ENCODE measurements at regions not wholly inside any gene's neighbourhood (a gene's known extent, or its start where the extent isn't known, plus 50 kb on each side); places are given as distances from the start of the nearest gene placed in this dataset.
"Not testable (repeated sequence)": the region's sequence is repeated elsewhere in the genome, so short reads cannot be mapped to it uniquely, and the experiment has no call there.

GRCh38 chr6:169378620-169379381 is 125.2 kb upstream of the THBS2 start:
- DNase-seq (ENCODE audit: low read depth), result no peak

- DNase-seq (ENCODE audit: low read depth), result no peak
Observed at GRCh38 chr6:169376458-169376857, 122.8 kb upstream of the THBS2 start.

GRCh38 chr6:169372589-169372988 is 118.9 kb upstream of the THBS2 start:
- DNase-seq (ENCODE audit: low read depth), result no peak

DNA sequence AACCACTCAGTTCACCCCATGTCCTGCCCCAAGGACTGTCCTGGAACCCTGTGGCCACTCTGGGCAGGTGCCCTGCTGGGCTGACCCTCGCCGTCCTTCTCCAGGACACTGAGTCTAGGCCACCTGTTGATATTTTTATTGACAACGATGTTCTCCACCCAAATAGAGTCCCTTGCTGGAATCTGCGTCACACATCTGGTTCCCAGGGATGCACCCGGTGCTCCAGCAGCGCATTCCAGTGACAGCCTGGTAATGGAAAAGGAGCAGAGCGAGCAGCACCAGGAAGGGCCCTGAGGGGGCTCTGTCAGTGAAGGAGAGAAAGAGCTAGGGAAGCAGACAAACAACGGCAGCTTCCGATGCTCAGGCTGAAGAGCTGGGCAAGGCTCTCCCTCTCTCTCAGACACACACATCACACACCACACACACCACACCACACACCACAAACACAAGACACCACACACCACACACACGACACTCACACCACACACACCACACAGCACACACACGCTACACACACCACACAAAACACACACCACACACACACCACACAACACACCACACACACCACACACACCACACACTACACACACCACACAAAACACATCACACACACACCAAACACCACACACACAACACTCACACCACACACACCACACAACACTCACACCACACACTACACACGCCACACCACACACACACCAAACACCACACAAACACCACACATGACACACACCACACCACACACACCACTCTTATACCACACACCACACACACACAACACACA is 117.9 kb upstream of the THBS2 start:
- DNase-seq (ENCODE audit: low read depth), result peak; percentile 60

DNA sequence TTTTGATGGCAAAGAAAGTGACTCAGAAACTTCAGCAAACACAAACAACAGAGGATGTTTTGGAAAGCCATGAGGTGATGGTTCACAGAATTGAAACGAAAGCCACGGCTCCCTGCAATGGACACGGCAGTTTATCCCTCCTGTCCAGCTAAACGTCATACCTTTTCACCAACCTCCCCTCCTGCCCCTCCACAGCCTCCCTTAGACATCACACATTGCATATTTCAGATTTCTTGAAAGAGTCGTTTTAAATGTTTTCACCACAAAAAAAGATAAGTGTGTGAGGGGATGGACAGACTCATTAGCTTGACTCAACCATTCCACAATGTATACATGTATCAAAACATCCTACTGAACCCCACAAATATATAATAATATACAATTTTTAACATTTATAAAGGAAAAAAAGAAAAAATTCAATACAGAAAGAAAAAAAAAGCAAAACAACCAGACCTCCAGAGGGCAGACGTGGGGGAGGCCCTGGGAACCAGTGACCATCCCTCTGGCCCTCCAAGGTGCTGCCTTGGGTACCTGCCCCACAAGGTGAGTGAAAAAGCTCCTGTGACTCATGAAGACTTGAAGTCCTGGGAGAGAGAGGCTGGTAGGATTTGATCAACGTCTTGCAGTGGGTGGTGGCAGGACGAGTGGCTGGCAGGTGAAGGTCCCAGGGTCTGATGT is 117.2 kb upstream of the THBS2 start:
- peak; percentile 2 for DNase-seq (ENCODE audit: low read depth)

DNA sequence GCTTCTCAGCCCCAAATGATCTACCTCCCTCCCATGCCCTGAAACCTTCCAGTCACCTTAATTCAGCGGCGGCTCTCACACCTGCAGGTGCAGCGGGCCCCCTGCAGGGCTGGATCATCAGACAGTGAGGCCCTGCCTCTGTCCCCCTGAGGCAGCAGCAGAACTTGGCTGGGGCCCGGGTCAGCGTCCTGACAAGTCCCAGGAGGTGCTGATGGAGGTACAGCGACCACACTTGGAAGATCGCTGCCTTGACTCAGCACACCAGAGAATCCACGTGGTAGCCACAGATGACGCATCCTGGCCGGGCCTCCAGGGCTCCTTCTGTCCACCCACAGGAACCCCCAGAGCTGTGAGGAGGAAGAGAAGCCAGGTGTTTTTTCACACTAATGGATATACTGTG is 116.4 kb upstream of the THBS2 start:
- DNase-seq (ENCODE audit: low read depth), result peak; percentile 17

- DNase-seq (ENCODE audit: low read depth), result no peak
Observed at GRCh38 chr6:169368200-169368599, 114.6 kb upstream of the THBS2 start.

DNA sequence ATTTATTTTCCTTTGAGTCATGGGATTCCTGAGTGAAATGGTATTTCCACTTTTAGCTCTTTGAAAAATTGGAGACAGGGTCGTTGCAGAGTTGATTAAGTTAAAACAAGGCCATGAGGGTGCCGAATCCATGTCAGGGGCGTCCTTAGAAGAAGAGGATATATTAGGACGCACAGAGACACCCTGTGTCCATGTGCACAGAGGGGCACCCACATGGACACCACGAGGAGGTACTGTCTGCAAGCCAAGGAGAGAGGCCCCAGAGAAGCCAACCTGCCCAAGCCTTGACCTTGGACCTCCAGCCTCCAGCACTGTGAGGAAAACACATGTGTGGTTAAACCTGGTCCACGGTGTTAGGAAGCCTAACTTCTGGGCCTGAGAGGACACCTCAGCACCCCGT is 113.9 kb upstream of the THBS2 start:
- no peak for DNase-seq (ENCODE audit: low read depth)

DNA sequence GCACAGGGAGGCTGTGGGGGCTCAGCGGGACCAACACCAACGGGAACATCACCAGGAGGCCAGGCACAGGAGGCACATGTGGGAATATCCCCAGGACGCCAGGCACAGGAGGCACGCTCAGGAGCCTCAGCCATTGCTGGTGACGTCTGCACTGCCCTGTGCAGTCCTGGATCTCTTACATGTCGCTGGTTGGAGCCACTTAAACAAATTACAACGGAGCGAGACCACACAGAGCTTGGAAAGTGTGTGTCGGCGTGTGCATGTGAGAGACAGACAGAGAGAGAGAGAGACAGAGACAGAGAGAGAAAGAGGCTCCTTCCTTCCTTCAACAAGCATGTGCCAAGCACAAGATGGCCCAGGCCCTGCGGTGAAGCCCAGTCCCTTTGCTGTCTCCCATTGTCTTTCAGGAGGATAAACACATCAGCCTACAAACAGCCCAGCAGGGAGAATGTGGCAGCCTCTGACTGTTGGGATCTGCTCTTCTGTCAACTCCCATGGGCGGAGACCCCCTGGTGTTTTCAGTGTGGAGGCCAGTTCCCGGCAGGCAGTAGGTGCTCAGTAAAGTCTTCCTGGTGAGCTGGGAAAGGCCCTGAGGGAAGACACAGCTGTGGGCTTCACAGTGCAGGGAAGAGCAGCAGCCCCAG is 112.7 kb upstream of the THBS2 start:
- no peak for DNase-seq (ENCODE audit: low read depth)

GRCh38 chr6:169365567-169366257 is 112.1 kb upstream of the THBS2 start:
- DNase-seq (ENCODE audit: low read depth), result no peak

DNA sequence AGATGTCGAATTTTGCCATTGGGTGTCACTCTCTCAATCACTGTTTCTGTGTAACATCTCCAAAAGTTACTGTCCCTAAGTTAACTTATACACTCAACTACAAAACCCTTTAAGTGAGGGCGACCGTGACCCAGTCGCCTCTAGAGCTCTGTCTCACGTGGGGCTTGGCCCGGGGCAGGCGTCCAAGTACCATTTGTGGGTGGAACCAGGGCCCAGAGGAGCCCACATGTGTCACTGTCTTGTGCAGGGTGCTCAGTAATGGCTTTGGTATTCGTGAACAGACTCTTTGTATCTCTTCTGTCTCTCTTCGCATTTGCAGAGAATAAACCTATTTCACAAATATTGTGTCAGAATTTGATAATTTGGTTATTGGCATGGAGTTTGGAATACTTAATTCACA is 109.9 kb upstream of the THBS2 start:
- peak; percentile 54 for DNase-seq (ENCODE audit: low read depth)

- DNase-seq (ENCODE audit: low read depth), result peak; percentile 14
Observed at GRCh38 chr6:169362501-169363121, 109.0 kb upstream of the THBS2 start.

DNA sequence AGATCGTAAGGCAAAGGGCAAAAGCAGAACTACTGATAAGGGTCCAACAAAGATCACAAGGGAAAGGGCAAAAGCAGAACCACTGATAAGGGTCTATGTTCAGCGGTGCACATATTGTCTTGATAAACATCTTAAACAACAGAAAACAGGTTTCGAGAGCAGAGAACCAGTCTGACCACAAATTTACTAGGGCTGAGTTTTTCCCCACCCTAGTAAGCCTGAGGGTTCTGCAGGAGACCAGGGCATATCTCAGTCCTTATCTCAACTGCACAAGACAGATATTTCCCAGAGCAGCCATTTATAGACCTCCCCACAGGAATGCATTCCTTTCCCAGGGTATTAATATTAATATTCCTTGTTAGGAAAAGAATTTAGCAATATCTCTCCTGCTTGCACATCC is 101.4 kb upstream of the THBS2 start:
- DNase-seq (ENCODE audit: low read depth), result not testable (repeated sequence)

DNA sequence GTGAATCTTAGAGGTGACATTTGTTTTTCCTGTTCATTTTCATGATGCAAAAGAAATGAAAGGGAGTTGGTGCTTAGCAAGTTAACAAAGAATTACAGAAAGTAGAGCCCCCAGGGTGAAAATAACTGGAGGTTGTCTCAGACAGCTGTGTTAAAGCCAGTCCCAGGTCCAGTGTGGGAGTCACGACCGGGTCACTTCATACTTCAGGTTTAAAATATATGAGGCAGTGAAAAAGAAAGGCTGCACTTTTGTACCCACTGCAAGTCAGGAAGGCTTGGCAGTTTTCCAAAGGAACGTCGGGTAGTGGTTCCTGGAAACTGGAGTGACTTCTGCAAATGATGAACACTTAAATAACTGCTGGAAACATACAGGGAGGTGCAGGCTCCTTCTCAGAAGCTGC is 91.5 kb upstream of the THBS2 start:
- no peak for DNase-seq (ENCODE audit: low read depth)

DNA sequence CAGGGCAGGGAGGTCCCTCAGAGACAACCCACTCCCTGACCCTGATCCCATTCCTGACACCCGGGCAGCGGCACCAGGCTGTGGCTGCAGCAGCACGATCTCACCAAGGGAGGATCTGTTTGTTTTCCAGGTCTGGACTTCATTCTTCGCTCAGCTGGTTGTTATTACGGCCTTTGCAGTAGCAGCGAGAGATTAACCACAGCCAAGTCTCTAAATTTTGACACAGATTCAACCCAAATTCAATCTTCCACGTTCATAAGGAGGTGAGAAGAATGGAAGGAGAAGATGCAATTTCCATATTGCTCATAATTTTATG is 91.1 kb upstream of the THBS2 start:
- DNase-seq (ENCODE audit: low read depth), result no peak

DNA sequence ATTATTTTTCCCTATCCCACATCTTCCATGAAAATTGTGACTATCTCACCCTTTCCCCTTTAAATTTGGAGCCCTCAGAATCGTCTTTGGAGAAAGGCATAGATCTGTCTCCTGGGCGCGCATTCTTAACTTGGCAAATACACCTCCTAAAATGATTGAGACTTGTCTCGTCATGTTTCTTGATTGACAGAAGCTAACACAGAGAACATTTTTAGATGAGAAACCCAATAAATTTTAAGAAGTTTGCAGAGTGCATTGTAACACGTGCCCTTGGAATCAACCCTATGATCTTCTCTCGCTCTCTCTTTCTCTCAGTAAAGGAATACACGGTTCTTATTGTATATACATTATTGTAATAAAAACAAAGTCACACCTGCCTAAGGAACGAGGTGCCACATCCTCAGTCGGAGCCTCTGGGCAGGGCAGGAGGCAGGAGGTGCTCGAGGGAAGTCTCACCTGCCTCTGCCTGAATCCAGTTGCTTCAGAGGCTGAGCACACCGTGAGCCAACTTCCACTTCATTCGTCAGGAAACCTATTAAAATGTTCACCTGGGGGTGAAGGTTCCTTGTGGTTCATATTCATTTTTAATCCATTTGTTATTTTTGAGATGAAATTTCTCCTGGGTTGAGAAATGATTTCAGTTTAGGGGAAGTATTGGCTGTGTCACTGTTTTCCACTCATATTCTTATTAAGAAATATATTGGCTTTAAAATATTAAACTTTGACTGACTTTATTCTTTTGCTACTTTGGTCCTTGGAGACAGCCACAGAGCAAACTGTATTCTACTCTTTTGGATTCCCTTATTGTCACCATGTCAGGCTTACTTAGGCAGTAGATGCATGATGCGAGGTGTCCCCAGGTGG is 90.5 kb upstream of the THBS2 start:
- no peak for DNase-seq (ENCODE audit: low read depth)

DNA sequence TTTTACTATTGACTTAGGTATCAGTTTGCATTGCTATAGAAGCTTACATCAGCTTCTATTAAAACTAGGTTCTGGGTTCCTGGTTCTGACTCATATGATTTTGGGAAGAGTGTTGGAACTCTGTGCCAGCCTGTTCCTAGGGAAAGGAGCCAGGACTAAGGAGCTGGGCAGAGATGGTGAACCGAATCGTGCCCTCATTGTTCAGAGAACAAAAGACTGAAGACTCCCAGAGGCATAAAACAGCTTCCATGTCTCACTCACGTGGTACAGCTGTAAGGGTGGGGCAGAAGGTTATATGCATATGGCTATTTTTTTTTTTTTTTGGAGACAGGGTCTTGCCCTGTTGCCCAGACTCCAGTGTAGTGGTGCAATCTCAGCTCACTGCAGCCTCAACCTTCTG is 89.1 kb upstream of the THBS2 start:
- DNase-seq (ENCODE audit: low read depth), result no peak

DNA sequence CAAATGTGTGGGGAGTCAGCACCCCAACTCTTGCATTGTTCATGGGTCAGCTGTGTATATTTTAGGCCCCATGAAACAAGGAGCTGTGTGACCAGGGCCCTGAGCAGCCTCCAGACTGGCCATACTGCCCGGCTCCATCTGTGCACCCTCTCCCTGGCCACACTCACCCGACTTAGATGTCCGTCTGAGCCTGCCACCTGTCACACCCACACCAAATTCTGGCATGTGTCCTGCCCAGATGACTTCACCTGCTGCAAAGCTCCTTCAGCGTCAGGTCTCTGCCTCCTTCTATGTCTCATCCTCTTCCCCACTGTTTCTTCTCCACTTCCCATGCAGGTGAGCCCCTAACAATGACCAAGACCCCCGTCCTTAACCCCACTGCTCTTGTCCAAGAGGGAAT is 88.1 kb upstream of the THBS2 start:
- no peak for DNase-seq (ENCODE audit: low read depth)

DNA sequence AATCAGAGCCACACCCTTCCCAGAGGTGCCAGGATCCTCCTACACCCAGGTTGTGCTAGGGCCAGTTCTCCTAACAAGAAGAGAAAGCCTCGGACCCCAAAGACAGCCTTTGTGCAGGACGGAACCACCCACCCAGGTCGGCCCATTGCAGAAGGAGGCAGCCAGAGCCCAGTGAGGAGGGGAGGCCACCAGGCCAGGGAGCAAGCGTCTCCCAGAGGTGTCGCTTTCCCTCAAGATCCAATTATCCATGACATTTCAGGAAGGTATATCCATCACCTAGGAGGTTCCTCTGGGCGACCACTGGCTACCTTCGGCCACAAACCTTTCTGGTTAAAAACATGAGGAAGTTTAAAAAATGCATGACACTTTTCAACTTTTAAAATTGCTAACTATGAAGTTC is 87.4 kb upstream of the THBS2 start:
- no peak for DNase-seq (ENCODE audit: low read depth)

DNA sequence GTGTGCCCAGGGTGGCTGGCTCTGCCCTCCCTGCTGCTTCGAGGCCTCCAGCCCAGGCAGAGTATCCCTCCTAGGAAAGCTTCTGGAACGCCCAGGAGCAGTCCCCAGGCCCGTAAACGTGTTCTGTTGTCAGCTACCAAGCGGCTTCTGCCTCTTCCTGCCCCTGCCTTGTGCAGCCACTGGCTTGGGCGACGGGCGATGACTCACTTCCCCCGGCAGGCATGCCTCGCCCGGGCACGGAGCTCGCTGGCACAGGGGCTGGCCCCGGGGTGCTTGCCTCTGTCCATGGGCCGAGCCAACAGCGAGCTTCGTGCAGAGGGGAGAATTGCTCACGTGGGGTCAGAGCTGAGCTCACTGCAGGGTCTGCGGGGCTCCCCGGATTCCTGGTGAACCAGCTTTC is 86.7 kb upstream of the THBS2 start:
- peak; percentile 43 for DNase-seq (ENCODE audit: low read depth)

All from ELR (cell line).